Right hindlimb (tissue), 1 donor: ENCODE measurements at regions not wholly inside any gene's neighbourhood (a gene's known extent, or its start where the extent isn't known, plus 50 kb on each side); places are given as distances from the start of the nearest gene placed in this dataset.

Experiments used
- DNase-seq: peaks from one replicate; pipeline ENCODE4 v3.0.0-alpha.2; 2018

DNA sequence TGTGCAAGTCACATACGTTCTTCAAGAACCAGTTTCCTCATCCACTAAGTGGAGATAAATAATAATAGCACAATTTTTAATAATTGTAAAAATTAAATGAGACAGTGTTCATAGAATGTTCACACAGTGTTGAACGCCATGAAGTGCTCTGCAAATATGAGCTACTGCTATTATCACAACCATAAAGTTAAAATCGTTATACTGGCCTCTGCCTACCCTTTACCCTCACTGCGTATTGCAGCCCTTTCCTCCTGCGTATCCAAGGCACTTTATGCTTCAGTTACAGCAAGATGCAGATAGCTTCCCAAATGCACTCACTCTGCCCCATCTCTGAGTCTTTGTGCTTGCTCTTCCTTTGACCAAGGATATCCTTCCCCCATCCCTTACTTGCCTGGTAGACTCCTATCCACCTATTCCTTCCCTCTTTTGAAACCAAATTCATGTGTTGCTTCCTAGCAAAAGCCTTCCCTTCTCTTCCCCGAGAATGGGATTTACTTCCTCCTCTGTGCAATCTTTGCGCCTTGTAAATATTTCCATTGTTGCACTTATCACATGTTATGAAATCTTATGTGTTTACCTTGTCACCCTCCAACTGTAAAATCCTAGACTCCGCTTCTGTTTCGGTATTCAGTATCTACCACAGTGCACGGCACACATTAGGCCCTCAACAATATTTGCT, 196.9 kb downstream of the ADAMTS15 start:
- no peak for DNase-seq

DNA sequence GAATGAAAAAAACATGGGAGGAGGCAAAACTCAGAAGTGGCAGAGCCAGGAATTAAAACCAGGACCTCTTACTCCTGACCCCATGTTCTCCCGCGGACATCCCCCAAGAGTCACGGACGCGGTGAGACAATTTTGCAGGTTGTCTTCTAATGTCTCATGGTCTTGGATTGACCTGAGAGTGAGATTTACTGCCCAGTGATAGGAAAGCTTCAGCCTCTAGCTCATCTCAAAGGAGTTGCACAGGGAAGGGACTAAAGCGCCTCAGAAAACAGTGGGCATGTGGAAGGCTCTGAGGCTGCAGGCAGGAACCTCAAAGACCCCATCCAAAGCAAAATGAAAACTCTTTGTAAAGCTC, 197.4 kb downstream of the ADAMTS15 start:
- no peak for DNase-seq

- DNase-seq, result no peak
Observed at GRCh38 chr11:130646881-130647280, 198.4 kb downstream of the ADAMTS15 start.

- DNase-seq, result no peak
Observed at GRCh38 chr11:130647371-130647770, 198.9 kb downstream of the ADAMTS15 start.

DNA sequence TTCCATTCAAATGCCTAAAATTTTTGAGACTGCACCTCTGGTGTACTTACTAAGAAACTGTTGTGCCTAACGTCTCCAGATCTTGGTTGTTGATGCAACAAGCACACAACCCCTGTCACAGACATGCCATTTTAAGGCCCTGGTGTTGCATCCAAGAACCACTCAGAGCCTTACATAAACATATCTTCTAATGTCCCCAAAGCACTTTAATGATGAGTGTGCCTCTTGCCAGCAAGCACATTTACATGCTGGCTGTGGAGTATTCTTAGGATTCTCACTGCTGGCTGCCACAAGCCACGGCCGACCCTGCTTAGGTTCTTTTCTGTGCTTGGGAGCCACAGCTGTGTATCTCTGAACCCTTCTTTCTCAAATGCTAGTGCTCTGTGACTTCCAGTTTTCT, 201.4 kb downstream of the ADAMTS15 start:
- no peak for DNase-seq

- no peak for DNase-seq
Observed at GRCh38 chr11:130650456-130651030, 202.1 kb downstream of the ADAMTS15 start.

- DNase-seq, result no peak
Observed at GRCh38 chr11:130651066-130651855, 202.8 kb downstream of the ADAMTS15 start.

DNA sequence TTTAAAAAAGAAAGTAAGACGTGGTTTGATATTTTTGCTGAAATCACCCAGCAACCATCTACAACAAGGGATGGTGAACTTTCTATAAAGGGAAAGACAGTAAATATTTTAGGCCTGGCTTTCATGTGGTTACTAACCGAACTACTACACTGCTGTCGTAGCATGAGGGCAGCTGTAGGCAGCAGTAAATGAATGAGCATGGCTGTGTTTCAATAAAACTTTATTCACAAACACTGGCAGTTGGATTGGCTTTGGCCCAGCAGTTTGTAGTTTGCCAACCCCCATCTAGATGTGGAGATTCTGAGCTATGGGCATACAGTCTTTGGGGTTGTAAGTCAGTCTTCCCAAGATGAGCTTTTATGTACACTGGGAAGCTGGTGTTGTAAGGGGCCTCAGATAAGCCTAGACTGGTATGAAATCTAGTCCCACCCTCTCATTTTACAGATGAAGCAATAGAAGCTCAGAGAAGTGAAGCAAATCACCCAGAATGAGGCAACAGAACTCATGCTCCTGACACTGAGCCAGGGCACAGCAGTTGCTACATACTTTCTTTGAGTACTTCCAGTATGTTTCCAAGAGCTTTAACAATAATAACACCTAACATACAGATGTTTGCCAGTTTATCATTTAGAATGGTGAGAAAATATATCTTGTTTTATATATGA, 204.4 kb downstream of the ADAMTS15 start:
- no peak for DNase-seq

- DNase-seq, result peak; percentile 72
Observed at GRCh38 chr11:130653838-130654636, 205.6 kb downstream of the ADAMTS15 start.

GRCh38 chr11:130655300-130655699, 206.9 kb downstream of the ADAMTS15 start:
- no peak for DNase-seq

DNA sequence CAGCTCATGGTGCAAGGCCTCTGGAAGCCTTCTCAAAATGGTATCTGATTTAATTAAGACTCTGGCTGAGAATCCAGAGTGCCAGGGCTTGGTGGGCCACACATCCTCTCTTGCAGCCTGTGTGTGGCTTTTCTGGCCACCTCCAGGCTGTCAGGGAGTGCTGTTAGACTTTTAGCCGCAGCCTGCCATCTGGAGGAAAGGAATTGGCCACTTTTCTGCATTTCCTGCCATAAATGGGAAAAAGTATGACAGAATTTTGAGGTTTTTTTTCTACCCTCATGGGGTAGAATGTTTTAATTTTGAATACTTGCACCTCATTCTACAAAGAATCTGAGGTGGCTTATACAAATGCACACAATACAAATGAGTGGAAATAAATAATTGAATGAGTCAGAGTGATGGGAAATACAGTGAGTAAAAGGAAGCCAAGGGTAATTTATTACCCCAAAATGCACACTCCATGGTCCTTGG, 218.4 kb downstream of the ADAMTS15 start:
- DNase-seq, result no peak

DNA sequence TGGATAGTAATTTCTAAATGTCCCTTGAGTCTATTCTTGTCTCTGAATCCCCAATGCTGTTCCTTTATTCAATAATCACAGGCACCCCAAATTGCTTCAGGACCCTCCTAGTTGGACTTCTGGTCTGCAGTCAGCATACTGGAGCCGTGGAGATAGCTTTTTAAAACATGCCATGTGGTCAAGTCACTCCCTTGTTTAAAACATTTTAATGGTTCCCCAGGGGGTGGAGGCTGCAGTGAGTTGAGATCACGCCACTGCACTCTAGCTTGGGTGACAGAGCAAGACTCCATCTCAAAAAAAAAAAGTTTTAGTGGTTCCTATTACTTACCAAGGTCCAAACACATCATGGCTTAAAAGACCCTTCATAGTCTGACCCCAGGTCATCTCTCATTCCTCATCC, 220.3 kb downstream of the ADAMTS15 start:
- no peak for DNase-seq

- no peak for DNase-seq
Observed at GRCh38 chr11:130670200-130670599, 221.8 kb downstream of the ADAMTS15 start.

DNA sequence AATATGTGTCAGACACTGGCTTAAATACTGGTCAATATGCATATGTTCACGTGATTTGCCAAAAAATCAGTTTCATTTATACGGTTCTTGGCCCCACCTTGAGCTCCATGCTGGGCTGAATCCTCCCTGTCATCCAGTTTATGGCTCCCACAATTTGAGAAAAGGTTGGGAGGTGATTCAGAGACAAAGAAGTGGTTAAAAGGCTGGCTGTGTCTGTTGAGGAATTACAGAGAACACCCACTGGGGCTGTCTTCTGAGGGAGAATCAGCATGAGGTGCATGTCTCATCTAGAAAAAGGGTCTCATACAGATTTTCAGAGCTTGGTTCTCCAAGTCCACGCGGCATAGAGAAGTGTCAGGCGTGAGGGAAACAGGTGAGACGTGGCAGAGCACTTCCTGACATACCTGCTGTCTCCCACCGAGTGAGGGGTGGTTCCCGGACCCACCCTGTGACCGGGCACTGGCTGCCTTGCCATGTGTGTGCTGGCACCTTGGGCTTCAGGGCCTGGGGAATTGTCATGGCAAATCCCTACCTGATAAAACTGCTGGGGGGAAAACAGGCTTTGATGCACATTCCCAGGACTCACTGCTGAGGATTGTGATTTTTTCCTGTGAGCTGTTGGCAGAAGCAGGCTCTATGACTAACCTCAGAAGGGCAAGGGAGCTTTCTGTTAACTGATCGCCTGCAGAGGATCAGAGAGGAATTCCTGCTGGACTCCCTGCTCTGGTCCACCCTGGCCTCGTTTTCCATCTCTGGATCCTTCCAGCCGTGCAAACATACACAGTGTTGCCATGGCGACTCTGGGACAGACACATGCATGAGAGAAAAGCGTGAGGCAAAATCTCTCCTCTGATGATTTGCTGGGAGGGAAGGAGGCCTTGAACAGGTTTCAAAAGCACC, 223.6 kb downstream of the ADAMTS15 start:
- DNase-seq, result peak; percentile 93

DNA sequence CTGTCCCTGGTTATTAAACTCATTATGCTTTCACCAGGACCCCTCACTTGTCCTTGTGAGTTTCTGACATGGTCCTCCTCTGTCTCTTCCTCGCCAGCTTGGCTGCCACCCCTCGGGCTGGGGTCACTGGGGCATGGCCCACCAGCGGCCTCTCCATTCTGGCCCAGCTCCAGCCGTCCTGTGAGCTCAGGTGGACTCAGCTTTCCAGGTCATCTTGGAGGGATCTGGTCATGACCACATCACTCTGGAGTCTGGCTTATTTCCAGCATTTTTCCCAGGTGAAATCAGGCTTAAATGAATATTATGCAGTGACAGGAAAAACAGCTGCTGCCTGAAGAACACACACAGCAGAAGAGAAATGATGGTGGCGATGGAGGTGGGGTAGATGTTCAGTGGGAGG, 224.5 kb downstream of the ADAMTS15 start:
- DNase-seq, result no peak

DNA sequence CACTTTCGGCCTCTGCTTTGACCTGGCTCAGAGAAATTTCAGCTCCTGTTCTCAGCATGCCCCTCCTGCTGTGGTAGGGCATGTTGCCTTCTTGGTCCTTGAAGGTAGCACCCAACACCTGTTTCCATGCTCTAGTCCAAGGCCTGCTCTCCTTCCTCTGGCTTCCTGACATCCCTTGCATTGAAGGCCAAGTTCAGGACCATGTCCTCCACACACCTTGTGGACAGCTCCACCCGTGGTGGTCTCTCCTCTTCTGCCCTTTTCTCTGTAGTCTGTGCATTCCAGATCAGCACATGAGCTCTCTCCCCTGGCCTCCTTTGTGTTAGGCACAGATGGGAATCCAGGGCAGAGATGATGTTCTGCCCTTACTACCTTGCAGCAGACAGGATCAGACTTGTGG, 225.3 kb downstream of the ADAMTS15 start:
- DNase-seq, result no peak

DNA sequence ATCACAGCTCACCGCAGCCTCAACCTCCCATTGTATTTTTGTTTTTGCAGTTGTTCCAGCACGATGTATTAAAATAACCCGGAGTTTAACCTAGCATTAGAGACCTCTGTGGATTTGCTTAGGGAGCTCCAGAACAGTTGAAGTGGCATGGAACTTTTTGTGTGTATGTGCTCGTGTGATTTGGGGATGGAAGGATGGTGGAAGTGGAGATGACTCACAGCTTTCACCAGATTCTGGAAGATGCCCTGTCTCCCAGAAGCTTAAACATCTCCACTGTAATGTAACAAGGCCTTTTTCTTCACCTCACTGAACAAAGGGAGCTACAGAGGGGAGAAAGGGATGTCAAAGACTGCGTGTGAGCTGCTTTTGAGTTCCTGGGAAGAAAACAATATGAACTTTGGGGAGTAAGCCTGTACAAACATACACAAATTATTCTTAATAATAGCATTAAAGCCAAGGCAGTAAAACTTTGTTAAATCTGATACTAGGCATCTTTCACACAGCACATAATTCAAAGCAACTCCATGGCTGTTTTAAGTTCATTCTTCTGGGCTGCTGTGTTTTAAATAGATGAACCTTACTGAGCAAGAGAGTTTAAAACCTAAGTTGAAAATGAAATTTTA, 226.4 kb downstream of the ADAMTS15 start:
- no peak for DNase-seq

GRCh38 chr11:130675371-130675821, 227.0 kb downstream of the ADAMTS15 start:
- DNase-seq, result peak; percentile 87

- DNase-seq, result no peak
Observed at GRCh38 chr11:130675917-130676316, 227.5 kb downstream of the ADAMTS15 start.

- DNase-seq, result peak; percentile 53
Observed at GRCh38 chr11:130677486-130678153, 229.2 kb downstream of the ADAMTS15 start.
